ENCODE measurements at regions not wholly inside any gene's neighbourhood (a gene's known extent, or its start where the extent isn't known, plus 50 kb on each side); places are given as distances from the start of the nearest gene placed in this dataset.

DNA sequence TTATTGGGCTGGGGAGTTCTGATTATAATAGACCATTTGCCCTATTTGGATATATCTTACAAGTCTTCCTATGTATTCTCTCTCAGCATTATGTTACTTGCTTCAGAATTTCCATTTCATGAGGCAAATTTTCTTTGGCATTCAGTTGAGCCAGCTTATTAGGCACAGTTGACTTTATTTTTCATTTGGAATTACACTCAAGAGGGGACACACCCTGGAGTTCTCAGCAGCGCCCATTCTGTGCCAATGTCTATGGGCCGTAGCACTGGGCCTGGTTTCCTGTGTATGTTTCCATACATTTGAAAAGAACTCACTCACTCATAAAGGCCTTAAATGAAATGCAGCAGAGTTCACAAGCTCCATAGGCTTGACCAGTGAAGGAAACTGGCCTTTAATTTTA, 138.5 kb downstream of the KLF12 start:
- Mint-ChIP-seq H3K27me3 (ENCODE audit: low read depth) (no peaks in the 10 kb centered on the region), H3K4me1 (peaks cover 9% of the 10 kb centered on the region), H3K9me3 (no peaks in the 10 kb centered on the region), H3K4me3 (no peak overlapping the region), H3K36me3 (peaks cover 6% of the 10 kb centered on the region), H3K27ac (no peak overlapping the region)
- TF ChIP-seq CTCF (IDR thresholded peaks at IDR 0.05; ENCODE audit: unreplicated experiment): no peak
- no peak for DNase-seq (ENCODE audit: low spot score in 2 of 2, unreplicated experiment in 2 of 2)

- H3K27ac Mint-ChIP-seq: no peak overlapping the region
- H3K27me3 Mint-ChIP-seq (ENCODE audit: low read depth): no peaks in the 10 kb centered on the region
- H3K36me3 Mint-ChIP-seq: peaks cover 6% of the 10 kb centered on the region
- H3K4me3 Mint-ChIP-seq: no peak overlapping the region
- H3K4me1 Mint-ChIP-seq: peaks cover 13% of the 10 kb centered on the region
- H3K9me3 Mint-ChIP-seq: no peaks in the 10 kb centered on the region
- TF ChIP-seq CTCF (IDR thresholded peaks at IDR 0.05; ENCODE audit: unreplicated experiment): no peak
- no peak for DNase-seq (ENCODE audit: low spot score in 2 of 2, unreplicated experiment in 2 of 2)
These were observed 140.5 kb downstream of the KLF12 start for GRCh38 chr13:73993661-73994060.

DNA sequence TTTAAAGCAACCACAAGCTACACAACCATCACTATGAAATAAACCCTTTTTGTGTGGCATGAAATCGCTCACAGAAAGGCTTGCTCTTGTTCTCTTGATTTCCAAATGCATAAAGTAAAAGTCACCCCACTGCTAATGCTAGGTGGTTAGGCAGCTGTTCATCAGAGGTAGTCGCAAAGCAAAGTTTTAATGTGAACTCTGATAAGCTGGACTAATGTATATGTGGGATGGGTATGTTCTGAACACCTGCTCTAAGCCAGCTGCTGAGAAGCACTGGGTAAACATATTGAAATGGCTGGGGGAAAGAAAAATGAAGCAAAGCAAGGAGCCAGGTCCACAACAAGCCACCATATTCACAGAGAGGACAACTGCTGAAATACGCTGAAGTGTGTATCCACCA, 142.3 kb downstream of the KLF12 start:
- no peak for TF ChIP-seq CTCF (IDR thresholded peaks at IDR 0.05; ENCODE audit: unreplicated experiment)
- Mint-ChIP-seq H3K36me3 (peaks cover 6% of the 10 kb centered on the region), H3K4me3 (no peak overlapping the region), H3K27me3 (ENCODE audit: low read depth) (no peaks in the 10 kb centered on the region), H3K27ac (no peak overlapping the region), H3K4me1 (peaks cover 11% of the 10 kb centered on the region), H3K9me3 (no peaks in the 10 kb centered on the region)
- DNase-seq (ENCODE audit: low spot score in 2 of 2, unreplicated experiment in 2 of 2): no peak

DNA sequence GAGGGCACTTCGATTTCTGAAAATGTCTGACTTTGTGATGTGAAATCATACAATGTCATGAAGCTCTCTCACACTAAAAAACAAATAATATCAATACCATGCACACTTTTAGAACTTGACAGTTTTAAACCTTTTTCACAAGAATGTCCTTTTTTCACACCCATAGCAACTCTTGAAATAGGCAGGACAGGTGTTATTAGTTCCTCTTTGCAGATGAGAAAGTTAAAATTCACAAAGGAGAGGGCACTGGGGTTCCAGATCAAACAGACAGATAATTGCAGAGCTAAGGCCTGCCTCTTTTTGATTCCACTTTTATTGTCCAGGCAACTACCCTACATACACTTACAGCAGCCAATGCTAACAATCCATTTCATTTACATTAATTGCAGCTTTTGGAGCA, 142.8 kb downstream of the KLF12 start:
- no peak for DNase-seq (ENCODE audit: low spot score in 2 of 2, unreplicated experiment in 2 of 2)
- no peaks in the 10 kb centered on the region for H3K9me3 Mint-ChIP-seq
- peaks cover 6% of the 10 kb centered on the region for H3K36me3 Mint-ChIP-seq

GRCh38 chr13:73989244-73989843, 144.9 kb downstream of the KLF12 start:
- Mint-ChIP-seq H3K4me3 (no peak overlapping the region), H3K9me3 (no peaks in the 10 kb centered on the region), H3K4me1 (peaks cover 16% of the 10 kb centered on the region), H3K36me3 (peaks cover 10% of the 10 kb centered on the region), H3K27me3 (ENCODE audit: low read depth) (no peaks in the 10 kb centered on the region), H3K27ac (no peak overlapping the region)
- TF ChIP-seq CTCF (IDR thresholded peaks at IDR 0.05; ENCODE audit: unreplicated experiment): no peak
- DNase-seq (ENCODE audit: low spot score in 2 of 2, unreplicated experiment in 2 of 2): no peak

More for the DNA sequence above, 142.8 kb downstream of the KLF12 start:
- no peaks in the 10 kb centered on the region for H3K27me3 Mint-ChIP-seq (ENCODE audit: low read depth)
- TF ChIP-seq CTCF (IDR thresholded peaks at IDR 0.05; ENCODE audit: unreplicated experiment): no peak
- H3K4me1 Mint-ChIP-seq: peaks cover 11% of the 10 kb centered on the region
- H3K27ac Mint-ChIP-seq: no peak overlapping the region
- H3K4me3 Mint-ChIP-seq: no peak overlapping the region

DNA sequence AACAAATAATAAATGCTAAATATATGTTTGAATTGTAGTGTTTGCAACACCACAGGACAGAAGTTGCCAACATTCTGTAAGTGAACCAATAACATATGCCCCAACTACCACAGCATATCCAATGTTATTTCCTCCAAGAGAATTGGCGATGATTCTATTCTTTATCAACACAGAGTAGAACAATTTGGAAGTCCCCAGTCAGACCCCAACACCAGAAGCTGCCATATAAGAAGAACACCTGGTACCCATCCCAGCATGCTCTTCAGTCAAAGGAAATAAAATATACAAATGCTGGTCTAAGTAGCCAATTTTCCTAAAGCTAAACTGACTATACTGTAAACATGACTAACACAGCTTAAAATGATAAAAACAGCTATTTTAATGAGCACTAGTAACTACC, 145.7 kb downstream of the KLF12 start:
- peaks cover 16% of the 10 kb centered on the region for H3K4me1 Mint-ChIP-seq
- DNase-seq (ENCODE audit: low spot score in 2 of 2, unreplicated experiment in 2 of 2): no peak
- no peak overlapping the region for H3K4me3 Mint-ChIP-seq
- no peaks in the 10 kb centered on the region for H3K9me3 Mint-ChIP-seq
- no peaks in the 10 kb centered on the region for H3K27me3 Mint-ChIP-seq (ENCODE audit: low read depth)
- no peak for TF ChIP-seq CTCF (IDR thresholded peaks at IDR 0.05; ENCODE audit: unreplicated experiment)
- H3K36me3 Mint-ChIP-seq: peaks cover 7% of the 10 kb centered on the region
- no peak overlapping the region for H3K27ac Mint-ChIP-seq

Data from mesothelial cell of epicardium (in vitro differentiated cells).